SK-N-SH (cell line): ENCODE measurements at regions not wholly inside any gene's neighbourhood (a gene's known extent, or its start where the extent isn't known, plus 50 kb on each side); places are given as distances from the start of the nearest gene placed in this dataset.

Source experiments
- CTCF ChIA-PET: fragments of 300-600, 350-600 bp; formaldehyde crosslinking; extraction: SDS; loops from one replicate; lab custom pipeline; 2021; lab: Yijun Ruan, JAX
- POLR2A ChIA-PET: fragments of 350-600 bp; sonication (Branson Sonifier 250); formaldehyde crosslinking; extraction: SDS; loops from one replicate; lab custom pipeline; 2020; ENCODE audit warnings: antibody characterized with exemption, inconsistent platforms; lab: Yijun Ruan, JAX
- DNase-seq: peaks from one replicate; pipeline ENCODE4 v3.0.0; 2012
- H2AFZ ChIP-seq: fragments of 200-600 bp; sonication (generic); 2 replicates; pipeline ENCODE4 v1.8.1; 2016; ENCODE audit warnings: antibody characterized with exemption, mild to moderate bottlenecking, low read depth
- H3F3A ChIP-seq: fragments of 200-600 bp; sonication (generic); replicated peaks from 2 replicates; pipeline ENCODE3; 2016; ENCODE audit warnings: antibody characterized with exemption, mild to moderate bottlenecking; ENCODE audit not compliant: insufficient read depth
- H3K27ac ChIP-seq, 2 experiments: fragments of 200-500 bp in 1 of 2; fragments of 200-600 bp in 1 of 2; sonication (Bioruptor generic) in 1 of 2; sonication (generic), shearing (Covaris generic) in 1 of 2; 2 replicates each; pipeline versions ENCODE4 v1.5.1 to v1.6.1; 2014 to 2016; ENCODE audit warnings: low read depth in 2 of 2, inconsistent platforms in 1 of 2, low read length in 1 of 2, mild to moderate bottlenecking in 1 of 2, mixed read lengths in 1 of 2
- H3K27me3 ChIP-seq: fragments of 200-600 bp; sonication (generic), shearing (Covaris generic); 2 replicates; pipeline ENCODE4 v1.6.1; 2016; ENCODE audit warnings: mixed run types; ENCODE audit not compliant: insufficient read depth
- H3K36me3 ChIP-seq, 2 experiments: fragments of 200-500 bp in 1 of 2; fragments of 200-600 bp in 1 of 2; sonication (Bioruptor generic) in 1 of 2; sonication (generic) in 1 of 2; replicated peaks in 1 of 2; 2 replicates each; pipeline versions ENCODE3 to v1.5.1; 2014 to 2016; ENCODE audit warnings: low read length in 1 of 2, mild to moderate bottlenecking in 1 of 2; ENCODE audit not compliant: insufficient read depth in 2 of 2, control insufficient read depth in 1 of 2
- H3K4me1 ChIP-seq, 2 experiments: fragments of 200-500 bp in 1 of 2; fragments of 200-600 bp in 1 of 2; sonication (Bioruptor generic) in 1 of 2; sonication (generic), shearing (Covaris generic) in 1 of 2; 2 replicates each; pipeline versions ENCODE4 v1.5.1 to v1.6.1; 2014 to 2016; ENCODE audit warnings: low read depth in 1 of 2, low read length in 1 of 2, mixed run types in 1 of 2; ENCODE audit not compliant: insufficient read depth in 2 of 2, control insufficient read depth in 1 of 2
- H3K4me2 ChIP-seq: fragments of 200-600 bp; sonication (generic), shearing (Covaris generic); 2 replicates; pipeline ENCODE4 v1.6.1; 2017; ENCODE audit warnings: mixed run types
- H3K4me3 ChIP-seq, 2 experiments: fragments of 200-500 bp in 1 of 2; fragments of 200-600 bp in 1 of 2; sonication (Bioruptor generic) in 1 of 2; sonication (generic), shearing (Covaris generic) in 1 of 2; 2 replicates each; pipeline versions ENCODE4 v1.5.1 to v1.8.1; 2014 to 2016; ENCODE audit warnings: low read depth in 2 of 2, inconsistent platforms in 1 of 2, low read length in 1 of 2, mild to moderate bottlenecking in 1 of 2, mixed read lengths in 1 of 2, moderate library complexity in 1 of 2
- H3K79me2 ChIP-seq: fragments of 200-600 bp; sonication (generic); 2 replicates; pipeline ENCODE4 v1.8.1; 2017; ENCODE audit warnings: mild to moderate bottlenecking; ENCODE audit not compliant: insufficient read depth
- H3K9ac ChIP-seq: fragments of 200-600 bp; sonication (generic); 2 replicates; pipeline ENCODE4 v1.6.1; 2017; ENCODE audit warnings: mixed run types
- H3K9me2 ChIP-seq: fragments of 200-600 bp; sonication (generic); 2 replicates; pipeline ENCODE4 v1.6.1; 2017; ENCODE audit warnings: mixed run types
- H3K9me3 ChIP-seq: fragments of 200-600 bp; sonication (generic); 2 replicates; pipeline ENCODE4 v1.6.1; 2017; ENCODE audit warnings: mixed run types, mild to moderate bottlenecking, moderate library complexity
- H4K20me1 ChIP-seq: fragments of 200-600 bp; sonication (generic); 2 replicates; pipeline ENCODE4 v1.6.1; 2017; ENCODE audit warnings: mild to moderate bottlenecking, mixed run types; ENCODE audit not compliant: insufficient read depth
- EP300 ChIP-seq, 2 experiments: IDR thresholded peaks; 2 replicates each; pipeline versions ENCODE4 v1.4.0 to v1.6.1; 2012; ENCODE audit warnings: borderline replicate concordance in 1 of 2, low read depth in 1 of 2, low read length in 1 of 2
- EZH2phosphoT487 ChIP-seq: fragments of 200-600 bp; sonication (generic); IDR thresholded peaks from 2 replicates; pipeline ENCODE4 v1.6.1; 2017; ENCODE audit warnings: low read depth, mixed run types, mild to moderate bottlenecking, antibody characterized with exemption, moderate library complexity, borderline replicate concordance
- FOXM1 ChIP-seq: IDR thresholded peaks from 2 replicates; pipeline ENCODE4 v1.4.0; 2012; ENCODE audit warnings: low read depth, mild to moderate bottlenecking
- MEF2A ChIP-seq: IDR thresholded peaks from 2 replicates; pipeline ENCODE4 v1.4.0; 2012; ENCODE audit warnings: low read depth, borderline replicate concordance
- NRF1 ChIP-seq: IDR thresholded peaks from 2 replicates; pipeline ENCODE4 v1.6.1; 2012; ENCODE audit warnings: low read depth, mild to moderate bottlenecking, low read length
- PBX3 ChIP-seq: IDR thresholded peaks from 2 replicates; pipeline ENCODE4; 2012
- WGBS: methylation state at CpG from one replicate; pipeline ENCODE4 v1.1.6; 2017; ENCODE audit warnings: low lambda C conversion rate; 5-methylcytosine and 5-hydroxymethylcytosine counted together

- Histone ChIP-seq H3F3A (no peaks in the 10 kb centered on the region), H2AFZ (no peak overlapping the region), H3K4me3 (no peak overlapping the region), H3K36me3 (peaks cover 0 to 3% of the 10 kb centered on the region in 2 experiments), H3K9me3 (no peaks in the 10 kb centered on the region), H3K4me2 (no peak overlapping the region), H3K79me2 (no peaks in the 10 kb centered on the region), H3K27ac (no peak overlapping the region), H3K4me1 (no peaks in the 10 kb centered on the region; a peak in 1 of 4 replicates), H3K27me3 (no peaks in the 10 kb centered on the region), H3K9ac (no peak overlapping the region), H4K20me1 (no peaks in the 10 kb centered on the region), H3K9me2 (no peaks in the 10 kb centered on the region)
- no peak for DNase-seq
- POLR2A ChIA-PET, result no interaction called here
- CTCF ChIA-PET, result interaction anchor here (1.2 kb wide), 1 partner anchor 39 kb away, joined by 6 read pairs; no protein-coding TSS in a partner anchor
- 75% methylated on average over 13 of the region's 13 CpGs for WGBS
- TF ChIP-seq EP300 (IDR thresholded peaks at IDR 0.05; ENCODE audit: borderline replicate concordance in 1 of 2, low read depth in 1 of 2, low read length in 1 of 2) (no peak), FOXM1 (no peak)
Measured at GRCh38 chr2:8234757-8235374, 447.0 kb upstream of the ID2 start.

GRCh38 chr2:8235419-8235818 lies 446.4 kb upstream of the ID2 start:
- Histone ChIP-seq H3K9me2 (no peaks in the 10 kb centered on the region), H3K79me2 (no peaks in the 10 kb centered on the region), H3K4me2 (no peak overlapping the region), H3K9me3 (no peaks in the 10 kb centered on the region), H3K4me1 (no peaks in the 10 kb centered on the region), H2AFZ (no peak overlapping the region), H3K36me3 (peaks cover 0 to 3% of the 10 kb centered on the region in 2 experiments), H3K27me3 (no peaks in the 10 kb centered on the region), H3K9ac (no peak overlapping the region), H3K4me3 (no peak overlapping the region), H3K27ac (no peak overlapping the region), H4K20me1 (no peaks in the 10 kb centered on the region), H3F3A (no peaks in the 10 kb centered on the region)
- ChIA-PET POLR2A (no interaction called here), CTCF (interaction anchor here (1.2 kb wide), 1 partner anchor 39 kb away, joined by 6 read pairs; no protein-coding TSS in a partner anchor)
- no peak for DNase-seq
- TF ChIP-seq NRF1, result no peak
- no peak for TF ChIP-seq MEF2A
- TF ChIP-seq EZH2phosphoT487, result no peak
- 62% methylated on average over 1 of the region's 1 CpG for WGBS

GRCh38 chr2:8236391-8236790 lies 445.5 kb upstream of the ID2 start:
- Histone ChIP-seq H3K27me3 (no peaks in the 10 kb centered on the region), H3K4me1 (no peaks in the 10 kb centered on the region), H3K79me2 (no peaks in the 10 kb centered on the region), H2AFZ (no peak overlapping the region), H3K27ac (no peak overlapping the region), H3K9ac (no peak overlapping the region), H3K9me3 (no peaks in the 10 kb centered on the region), H3F3A (no peaks in the 10 kb centered on the region), H3K36me3 (peaks cover 0 to 3% of the 10 kb centered on the region in 2 experiments), H4K20me1 (no peaks in the 10 kb centered on the region), H3K4me3 (no peak overlapping the region), H3K4me2 (no peak overlapping the region), H3K9me2 (no peaks in the 10 kb centered on the region)
- TF ChIP-seq PBX3 (no peak), EZH2phosphoT487 (no peak), NRF1 (no peak)
- WGBS, result 75% methylated on average over 2 of the region's 2 CpGs
- DNase-seq, result no peak
- CTCF ChIA-PET, result no interaction called here
- POLR2A ChIA-PET, result no interaction called here
